Activated T-helper 2 cell treated with anti-CD3 and anti-CD28 coated beads, Interferon-gamma antibody, Interleukin-2, Interleukin-4, amounts not matched to agents 10 μg/mL and 5 μg/mL and 100 μg/mL, durations not matched to agents 14 hours and 24 hours and 36 hours (primary cell): ENCODE measurements at regions not wholly inside any gene's neighbourhood (a gene's known extent, or its start where the extent isn't known, plus 50 kb on each side); places are given as distances from the start of the nearest gene placed in this dataset.
"Not testable (repeated sequence)": the region's sequence is repeated elsewhere in the genome, so short reads cannot be mapped to it uniquely, and the experiment has no call there.

Experiments used
- DNase-seq: peaks from one replicate; pipeline ENCODE4 v3.0.0; 2021; ENCODE audit warnings: low spot score
- H3K27ac Mint-ChIP-seq: one replicate; pipeline ENCODE4 v1.8.0; 2021; ENCODE audit warnings: mixed read lengths
- H3K27me3 Mint-ChIP-seq: one replicate; pipeline ENCODE4 v1.8.0; 2021; ENCODE audit warnings: low read depth, mixed read lengths
- H3K36me3 Mint-ChIP-seq: one replicate; pipeline ENCODE4 v1.8.0; 2021; ENCODE audit warnings: low read depth, mixed read lengths
- H3K4me1 Mint-ChIP-seq: one replicate; pipeline ENCODE4 v1.8.0; 2021; ENCODE audit warnings: low read depth, mixed read lengths
- H3K4me3 Mint-ChIP-seq: one replicate; pipeline ENCODE4 v1.8.0; 2021; ENCODE audit warnings: low read depth, mild to moderate bottlenecking, moderate library complexity, mixed read lengths
- H3K9me3 Mint-ChIP-seq: one replicate; pipeline ENCODE4 v1.8.0; 2021; ENCODE audit warnings: mixed read lengths
- intact Hi-C: fragments of 100-400 bp; cut with micrococcal nuclease; formaldehyde crosslinking; loops from one replicate; pipeline ENCODE4 v1.15.1; 2023

DNA sequence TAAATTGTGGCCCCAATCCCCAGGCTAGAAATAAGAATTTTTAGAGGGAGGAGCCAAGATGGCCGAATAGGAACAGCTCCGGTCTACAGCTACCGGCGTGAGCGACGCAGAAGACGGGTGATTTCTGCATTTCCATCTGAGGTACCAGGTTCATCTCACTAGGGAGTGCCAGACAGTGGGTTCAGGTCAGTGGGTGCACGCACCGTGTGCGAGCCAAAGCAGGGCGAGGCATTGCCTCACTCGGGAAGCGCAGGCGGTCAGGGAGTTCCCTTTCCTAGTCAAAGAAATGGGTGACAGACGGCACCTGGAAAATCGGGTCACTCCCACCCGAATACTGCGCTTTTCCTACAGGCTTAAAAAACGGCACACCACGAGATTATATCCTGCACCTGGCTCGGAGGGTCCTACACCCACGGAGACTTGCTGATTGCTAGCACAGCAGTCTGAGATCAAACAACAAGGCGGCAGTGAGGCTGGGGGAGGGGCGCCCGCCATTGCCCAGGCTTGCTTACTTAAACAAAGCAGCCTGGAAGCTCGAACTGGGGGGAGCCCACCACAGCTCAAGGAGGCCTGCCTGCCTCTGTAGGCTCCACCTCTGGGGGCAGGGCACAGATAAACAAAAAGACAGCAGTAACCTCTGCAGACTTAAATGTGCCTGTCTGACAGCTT, 257.7 kb upstream of the MEIS1 start:
- H3K4me3 Mint-ChIP-seq, H3K27ac Mint-ChIP-seq, intact Hi-C loops, DNase-seq, H3K9me3 Mint-ChIP-seq, H3K36me3 Mint-ChIP-seq, H3K27me3 Mint-ChIP-seq, H3K4me1 Mint-ChIP-seq: not testable (repeated sequence)

DNA sequence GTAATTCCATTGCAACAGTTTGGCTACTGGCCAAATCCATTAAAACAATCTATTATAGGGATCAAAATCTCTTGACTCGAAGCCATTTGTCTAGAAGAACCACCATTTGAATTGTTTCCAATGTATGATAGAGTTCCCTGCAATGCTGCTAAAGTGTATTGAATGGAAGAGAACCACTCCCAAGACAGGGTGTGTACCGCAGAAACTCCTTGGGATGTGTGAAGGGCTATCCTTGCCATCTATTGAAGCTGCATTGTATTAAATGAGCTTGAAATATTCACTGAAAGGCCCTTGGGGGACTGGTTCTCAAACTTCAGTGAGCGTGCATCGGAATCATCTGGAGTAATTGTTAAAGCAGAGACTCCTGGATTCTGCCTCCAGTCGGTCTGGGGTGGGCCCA, 260.4 kb upstream of the MEIS1 start:
- Mint-ChIP-seq H3K27ac (no peak overlapping the region), H3K36me3 (no peaks in the 10 kb centered on the region), H3K4me3 (no peak overlapping the region), H3K27me3 (no peaks in the 10 kb centered on the region), H3K4me1 (no peaks in the 10 kb centered on the region), H3K9me3 (no peaks in the 10 kb centered on the region)
- DNase-seq, result no peak
- intact Hi-C loops, result no loop called here

DNA sequence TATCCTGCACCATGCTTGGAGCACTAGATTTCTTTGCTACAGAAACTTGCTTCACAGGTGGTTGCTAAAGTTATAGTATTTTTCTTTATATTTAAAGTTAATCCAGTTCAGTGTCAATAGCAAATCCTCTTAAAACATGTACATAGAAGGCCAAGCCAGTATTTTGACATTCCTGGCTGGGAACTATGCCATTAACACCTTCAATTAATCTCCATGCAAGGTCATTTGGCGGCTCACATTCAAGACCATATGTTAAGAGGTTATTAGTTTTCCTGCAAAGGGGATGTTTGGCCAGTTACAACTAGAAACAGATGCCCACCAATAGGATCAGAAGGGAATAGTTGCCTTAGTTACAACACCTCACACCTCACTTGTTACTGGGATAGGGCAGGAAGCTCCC, 261.3 kb upstream of the MEIS1 start:
- intact Hi-C loops, result no loop called here
- Mint-ChIP-seq H3K27me3 (no peaks in the 10 kb centered on the region), H3K4me3 (no peak overlapping the region), H3K36me3 (no peaks in the 10 kb centered on the region), H3K9me3 (no peaks in the 10 kb centered on the region), H3K4me1 (no peaks in the 10 kb centered on the region), H3K27ac (no peak overlapping the region)
- no peak for DNase-seq

DNA sequence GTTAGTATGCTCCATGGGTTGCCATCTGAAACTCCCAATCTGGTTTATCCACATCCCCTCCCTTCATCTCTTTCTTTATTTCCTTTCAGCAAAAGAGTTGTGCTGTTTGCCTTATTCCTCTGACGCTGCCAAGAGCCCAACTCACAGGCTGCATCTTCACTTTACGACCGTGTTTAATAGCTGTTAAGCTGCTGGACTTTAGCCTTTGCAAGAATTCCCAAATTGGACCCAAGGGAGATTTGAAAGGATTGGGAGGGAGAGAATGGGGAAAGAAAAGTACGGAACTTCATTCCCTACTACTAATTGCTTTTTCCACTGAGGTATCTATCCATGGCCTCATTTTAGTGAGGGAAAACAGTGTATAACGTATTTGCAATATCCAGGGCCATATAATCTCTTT, 263.4 kb upstream of the MEIS1 start:
- H3K4me1 Mint-ChIP-seq, result no peaks in the 10 kb centered on the region
- no peaks in the 10 kb centered on the region for H3K36me3 Mint-ChIP-seq
- no peak overlapping the region for H3K27ac Mint-ChIP-seq
- H3K4me3 Mint-ChIP-seq, result no peak overlapping the region
- intact Hi-C loops, result no loop called here
- H3K27me3 Mint-ChIP-seq, result no peaks in the 10 kb centered on the region
- H3K9me3 Mint-ChIP-seq, result no peaks in the 10 kb centered on the region
- no peak for DNase-seq

DNA sequence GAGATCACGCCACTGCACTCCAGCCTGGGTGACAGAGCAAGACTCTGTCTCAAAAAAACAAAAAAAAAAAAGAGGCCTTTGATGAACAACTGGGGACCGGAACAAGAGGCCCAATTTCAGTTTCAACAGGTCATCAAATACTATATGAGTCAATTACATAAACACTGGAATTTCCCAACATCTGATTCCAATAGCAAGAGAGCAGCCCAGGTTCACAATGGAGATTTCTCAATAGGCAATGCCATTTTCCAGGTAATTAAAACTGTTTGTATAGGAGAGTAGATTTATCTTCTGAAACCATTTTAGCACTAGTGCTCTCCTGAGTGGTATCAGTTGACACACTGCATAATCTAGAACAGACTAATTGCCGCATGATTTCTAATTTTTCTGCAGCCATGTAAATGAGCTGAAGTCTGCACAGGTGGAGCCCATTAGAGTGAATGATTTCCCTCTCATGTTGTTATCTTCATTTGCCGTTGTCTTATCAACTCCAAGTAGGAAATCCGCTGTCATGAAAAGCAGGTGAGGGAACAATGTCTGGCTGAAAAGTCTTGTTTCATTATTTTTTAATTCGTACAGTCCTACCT, 264.1 kb upstream of the MEIS1 start:
- H3K27me3 Mint-ChIP-seq, result no peaks in the 10 kb centered on the region
- no peak overlapping the region for H3K27ac Mint-ChIP-seq
- intact Hi-C loops, result no loop called here
- H3K36me3 Mint-ChIP-seq, result no peaks in the 10 kb centered on the region
- no peaks in the 10 kb centered on the region for H3K4me1 Mint-ChIP-seq
- no peak overlapping the region for H3K4me3 Mint-ChIP-seq
- DNase-seq, result no peak
- no peaks in the 10 kb centered on the region for H3K9me3 Mint-ChIP-seq

DNA sequence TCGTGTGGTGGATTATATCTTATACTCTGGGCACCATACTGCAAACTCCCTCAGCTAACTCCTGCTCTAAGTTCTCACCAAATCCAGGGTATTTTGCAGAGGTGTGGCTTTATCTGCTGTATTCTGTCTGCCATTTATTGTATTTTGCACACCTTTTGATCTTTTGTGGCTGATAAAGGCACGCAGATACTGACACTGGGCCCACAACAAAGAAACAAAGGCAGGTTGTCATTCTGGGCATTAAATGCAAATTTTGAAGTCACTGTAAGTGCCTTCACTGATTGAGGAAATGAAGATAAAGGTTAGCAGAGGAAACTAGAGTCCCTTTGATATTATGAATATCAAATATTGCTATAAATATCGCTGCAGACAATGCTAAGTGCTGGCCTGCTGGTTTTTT, 265.8 kb upstream of the MEIS1 start:
- intact Hi-C loops, result no loop called here
- no peaks in the 10 kb centered on the region for H3K36me3 Mint-ChIP-seq
- no peaks in the 10 kb centered on the region for H3K4me1 Mint-ChIP-seq
- no peaks in the 10 kb centered on the region for H3K27me3 Mint-ChIP-seq
- no peaks in the 10 kb centered on the region for H3K9me3 Mint-ChIP-seq
- no peak for DNase-seq
- no peak overlapping the region for H3K27ac Mint-ChIP-seq
- no peak overlapping the region for H3K4me3 Mint-ChIP-seq

DNA sequence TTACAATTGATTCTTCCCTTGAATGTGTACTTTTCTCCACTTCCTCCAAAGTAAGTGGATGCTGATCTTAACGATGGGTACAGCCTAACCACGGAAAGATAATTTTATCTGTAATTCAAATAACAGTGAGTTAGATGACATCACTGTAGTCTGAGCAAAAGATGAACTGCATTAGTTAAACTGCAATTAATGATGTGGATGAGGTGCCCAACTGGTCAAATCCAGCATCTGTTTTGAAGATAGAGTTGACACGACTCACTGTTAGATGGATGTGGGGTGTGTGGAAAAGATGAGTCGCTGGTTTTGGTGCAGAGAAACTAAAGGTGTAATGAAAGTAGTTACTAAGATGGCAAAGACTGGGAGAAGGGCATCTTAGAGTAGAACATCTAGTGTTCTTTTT, 270.5 kb upstream of the MEIS1 start:
- no peak overlapping the region for H3K27ac Mint-ChIP-seq
- no peaks in the 10 kb centered on the region for H3K36me3 Mint-ChIP-seq
- intact Hi-C loops, result no loop called here
- no peaks in the 10 kb centered on the region for H3K4me1 Mint-ChIP-seq
- H3K4me3 Mint-ChIP-seq, result no peak overlapping the region
- H3K27me3 Mint-ChIP-seq, result no peaks in the 10 kb centered on the region
- H3K9me3 Mint-ChIP-seq, result peaks cover 3% of the 10 kb centered on the region
- DNase-seq, result no peak

DNA sequence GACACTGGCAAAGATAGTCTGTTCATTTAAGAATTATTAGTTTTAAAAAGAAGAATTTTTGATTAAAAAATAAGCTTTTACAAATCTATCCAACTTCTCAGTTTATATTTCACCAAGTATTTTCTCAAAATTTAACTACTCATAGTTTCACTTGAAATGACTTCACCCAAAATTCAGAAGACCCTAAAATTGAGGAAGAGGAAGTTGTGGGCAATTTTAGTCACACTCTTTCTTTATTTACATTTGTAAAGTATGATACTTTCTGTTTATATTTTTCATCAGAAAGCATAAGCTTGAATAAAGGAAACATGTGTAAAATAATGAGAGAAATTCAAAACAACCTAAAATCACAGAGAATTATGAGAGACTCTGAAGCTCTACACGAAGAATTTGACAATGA, 278.8 kb upstream of the MEIS1 start:
- Mint-ChIP-seq H3K9me3 (peaks cover 33% of the 10 kb centered on the region), H3K27me3 (no peaks in the 10 kb centered on the region), H3K27ac (no peak overlapping the region), H3K4me1 (no peaks in the 10 kb centered on the region), H3K36me3 (no peaks in the 10 kb centered on the region), H3K4me3 (no peak overlapping the region)
- no peak for DNase-seq
- intact Hi-C loops, result no loop called here

DNA sequence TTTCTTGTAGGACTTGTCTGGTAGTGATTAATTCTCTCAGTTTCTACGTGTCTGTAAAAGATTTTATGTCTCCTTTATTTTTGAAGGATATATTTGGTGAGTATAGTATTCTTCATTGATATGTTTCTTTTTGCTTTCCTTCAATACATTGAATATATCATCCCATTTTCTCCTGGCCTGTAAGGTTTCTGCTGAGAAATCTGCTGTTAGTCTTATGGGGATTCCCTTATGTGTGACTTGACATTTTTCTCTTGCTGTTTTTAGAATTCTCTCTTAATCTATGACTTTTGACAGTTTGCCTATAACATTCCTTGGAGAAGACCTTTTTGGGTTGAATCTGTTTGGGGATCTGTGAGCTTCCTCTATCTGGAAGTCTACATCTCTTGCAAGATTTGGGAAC, 281.0 kb upstream of the MEIS1 start:
- DNase-seq, result no peak
- no peak overlapping the region for H3K27ac Mint-ChIP-seq
- no peaks in the 10 kb centered on the region for H3K36me3 Mint-ChIP-seq
- H3K4me3 Mint-ChIP-seq, result no peak overlapping the region
- intact Hi-C loops, result no loop called here
- H3K4me1 Mint-ChIP-seq, result no peaks in the 10 kb centered on the region
- no peaks in the 10 kb centered on the region for H3K27me3 Mint-ChIP-seq
- H3K9me3 Mint-ChIP-seq, result peaks cover 32% of the 10 kb centered on the region

DNA sequence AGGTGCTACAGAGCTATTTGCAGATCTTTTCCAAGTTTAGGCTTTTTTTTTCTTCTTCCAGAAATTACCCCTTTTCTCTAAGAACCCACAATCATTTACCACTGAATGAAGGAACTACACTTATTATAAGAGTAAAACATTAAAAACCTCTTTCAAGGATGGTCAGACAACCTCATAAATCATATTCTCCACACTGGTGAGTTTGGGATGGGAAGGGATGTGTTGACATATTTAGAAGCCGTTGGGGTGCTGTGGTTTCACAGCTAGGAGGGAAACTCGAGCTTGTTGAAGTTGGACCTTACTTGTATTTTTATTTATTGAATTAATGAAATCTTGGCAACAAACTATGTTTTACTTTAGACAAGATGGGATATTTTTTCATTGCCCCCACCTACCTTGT, 289.4 kb upstream of the MEIS1 start:
- Mint-ChIP-seq H3K4me1 (no peaks in the 10 kb centered on the region), H3K36me3 (no peaks in the 10 kb centered on the region), H3K27me3 (no peaks in the 10 kb centered on the region), H3K4me3 (no peak overlapping the region), H3K9me3 (peaks cover 13% of the 10 kb centered on the region), H3K27ac (no peak overlapping the region)
- intact Hi-C loops, result no loop called here
- DNase-seq, result no peak

DNA sequence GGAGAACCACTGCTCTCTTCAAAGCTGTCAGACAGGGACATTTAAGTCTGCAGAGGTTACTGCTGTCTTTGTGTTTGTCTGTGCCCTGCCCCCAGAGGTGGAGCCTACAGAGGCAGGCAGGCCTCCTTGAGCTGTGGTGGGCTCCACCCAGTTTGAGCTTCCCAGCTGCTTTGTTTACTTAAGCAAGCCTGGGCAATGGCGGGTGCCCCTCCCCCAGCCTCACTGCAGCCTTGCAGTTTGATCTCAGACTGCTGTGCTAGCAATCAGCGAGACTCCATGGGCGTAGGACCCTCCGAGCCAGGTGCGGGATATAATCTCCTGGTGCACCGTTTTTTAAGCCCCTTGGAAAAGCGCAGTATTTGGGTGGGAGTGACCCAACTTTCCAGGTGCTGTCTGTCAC, 290.6 kb upstream of the MEIS1 start:
- H3K27ac Mint-ChIP-seq, DNase-seq, H3K27me3 Mint-ChIP-seq, H3K4me3 Mint-ChIP-seq, intact Hi-C loops, H3K36me3 Mint-ChIP-seq, H3K4me1 Mint-ChIP-seq: not testable (repeated sequence)
- peaks cover 13% of the 10 kb centered on the region for H3K9me3 Mint-ChIP-seq

DNA sequence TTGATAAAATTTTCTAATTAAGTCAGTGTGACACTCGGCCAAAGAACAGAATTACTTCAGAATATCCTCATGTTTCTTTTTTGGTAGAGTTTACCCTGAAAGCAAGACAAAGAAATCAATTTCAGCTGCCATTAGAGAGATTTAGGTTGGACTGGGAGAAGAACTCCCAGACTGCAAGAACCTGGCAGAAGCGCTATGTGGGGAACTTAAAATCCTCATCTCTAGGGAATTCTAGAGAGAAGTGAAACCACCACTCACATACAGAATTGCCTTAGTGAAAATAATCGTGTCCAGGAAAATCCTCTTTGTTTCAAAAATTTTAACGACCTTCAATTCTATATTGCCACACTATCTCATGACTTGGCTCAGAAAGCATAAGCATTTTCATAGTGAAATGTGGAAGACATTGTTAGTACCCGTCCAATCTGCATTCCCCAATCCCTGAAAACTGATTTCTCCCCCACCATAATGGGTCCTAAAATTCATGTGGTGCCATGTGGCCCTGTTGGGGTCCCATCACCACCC, 297.3 kb upstream of the MEIS1 start:
- H3K4me3 Mint-ChIP-seq, result no peak overlapping the region
- peaks cover 6% of the 10 kb centered on the region for H3K9me3 Mint-ChIP-seq
- H3K36me3 Mint-ChIP-seq, result no peaks in the 10 kb centered on the region
- H3K27ac Mint-ChIP-seq, result no peak overlapping the region
- H3K4me1 Mint-ChIP-seq, result no peaks in the 10 kb centered on the region
- intact Hi-C loops, result no loop called here
- DNase-seq, result no peak
- no peaks in the 10 kb centered on the region for H3K27me3 Mint-ChIP-seq

DNA sequence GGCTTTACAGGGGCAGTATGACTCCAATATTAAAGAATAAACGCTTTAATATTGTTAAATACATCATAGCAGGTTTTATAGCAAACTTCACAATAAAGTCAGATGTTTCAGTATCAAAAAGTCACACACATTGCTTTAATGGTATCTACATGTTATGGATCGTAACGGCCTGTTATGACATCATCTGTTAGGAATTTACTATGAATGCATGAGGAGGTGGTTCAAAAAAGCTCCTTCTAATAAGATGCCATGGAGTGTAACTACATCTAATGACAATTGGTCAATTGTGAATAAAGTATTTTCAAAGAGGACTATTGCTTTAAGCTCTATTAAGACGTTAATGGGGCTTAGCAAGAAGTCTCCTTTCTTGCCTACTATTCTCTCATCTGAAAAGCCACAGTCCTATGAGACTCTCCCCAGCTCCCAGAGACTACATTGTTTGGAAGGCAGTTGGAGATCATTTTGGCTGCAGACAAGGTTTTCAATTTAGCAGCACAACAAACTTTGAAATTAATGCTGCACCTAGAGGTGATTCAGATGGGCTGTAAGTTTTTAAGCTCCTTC, 300.7 kb upstream of the MEIS1 start:
- Mint-ChIP-seq H3K4me1 (no peaks in the 10 kb centered on the region), H3K4me3 (no peak overlapping the region), H3K9me3 (peaks cover 6% of the 10 kb centered on the region), H3K27me3 (no peaks in the 10 kb centered on the region), H3K36me3 (no peaks in the 10 kb centered on the region), H3K27ac (no peak overlapping the region)
- DNase-seq, result no peak
- intact Hi-C loops, result no loop called here
